ENCODE measurements at regions not wholly inside any gene's neighbourhood (a gene's known extent, or its start where the extent isn't known, plus 50 kb on each side); places are given as distances from the start of the nearest gene placed in this dataset.

- no peak for TF ChIP-seq FOS (IDR thresholded peaks at IDR 0.05; ENCODE audit: low read depth, low read length)
- TF ChIP-seq POLR2A (IDR thresholded peaks at IDR 0.05; ENCODE audit: low read depth, low read length) = no peak
- no peak for TF ChIP-seq USF2 (IDR thresholded peaks at IDR 0.05; ENCODE audit: low read depth, low read length)
- TF ChIP-seq RAD21 (IDR thresholded peaks at IDR 0.05; ENCODE audit: low read length) = no peak
- TF ChIP-seq CHD1 (IDR thresholded peaks at IDR 0.05; ENCODE audit: low read depth, low read length) = no peak
- no peak for TF ChIP-seq MAFK (IDR thresholded peaks at IDR 0.05; ENCODE audit: low read depth, low read length)
- no peak for TF ChIP-seq MXI1 (IDR thresholded peaks at IDR 0.05; ENCODE audit: borderline replicate concordance, low read depth, low read length)
- no peak for TF ChIP-seq BHLHE40 (IDR thresholded peaks at IDR 0.05; ENCODE audit: low read depth, low read length)
- no peak for TF ChIP-seq MAZ (IDR thresholded peaks at IDR 0.05; ENCODE audit: borderline replicate concordance, low read depth, low read length)
- no peak for TF ChIP-seq CEBPB (IDR thresholded peaks at IDR 0.05; ENCODE audit: low read depth, low read length)
- TF ChIP-seq ELK1 (IDR thresholded peaks at IDR 0.05; ENCODE audit: borderline replicate concordance, low read depth, low read length) = no peak
- no peak for TF ChIP-seq NFE2L2 (IDR thresholded peaks at IDR 0.05; ENCODE audit: low read depth, low read length)
- TF ChIP-seq RFX5 (IDR thresholded peaks at IDR 0.05; ENCODE audit: low read depth, low read length) = no peak
- TF ChIP-seq CTCF (conservative IDR thresholded peaks at IDR 0.05; ENCODE audit: low read depth, low read length) = no peak
- TF ChIP-seq SMC3 (IDR thresholded peaks at IDR 0.05; ENCODE audit: low read depth, low read length) = no peak
- no peak for TF ChIP-seq RCOR1 (IDR thresholded peaks at IDR 0.05; ENCODE audit: insufficient replicate concordance, low read length)
- BruUV-seq (replicated peaks) = no TSS peak
- no peak overlapping the region for H2BK20ac ChIP-seq (ENCODE audit: low read depth, low read length)
- DNase-seq (no peak), ATAC-seq (ENCODE audit: low read depth) (no peak)
- H2AK9ac ChIP-seq (replicated peaks; ENCODE audit: low read depth, low read length, poor library complexity) = no peak overlapping the region
- no peak overlapping the region for H3K4ac ChIP-seq (ENCODE audit: low read depth, low read length)
- no peak overlapping the region for H2AFZ ChIP-seq (replicated peaks; ENCODE audit: low read length, poor library complexity)
- no peak overlapping the region for H3K4me3 ChIP-seq (ENCODE audit: insufficient read depth, low read depth, low read length)
- no peak overlapping the region for H2BK15ac ChIP-seq (ENCODE audit: low read depth, low read length)
- ChIA-PET CTCF (no interaction called here), POLR2A (ENCODE audit: unreplicated experiment) (no interaction called here)
- in situ Hi-C loops (cut with MboI; ENCODE audit: low sequenced_read_pairs) = no loop called here
- dilution Hi-C loops (cut with HindIII; ENCODE audit: low sequenced_read_pairs, unreplicated experiment) = no loop called here
- no peak overlapping the region for H4K91ac ChIP-seq (ENCODE audit: insufficient read depth, low read depth, low read length)
- H4K8ac ChIP-seq (ENCODE audit: low read depth in 2 of 2, low read length in 2 of 2) = no peak overlapping the region
- no peak overlapping the region for H3K27ac ChIP-seq (ENCODE audit: insufficient read depth, low read length)
- no CpG with 5 or more reads among the region's 8 CpGs for WGBS, 2 experiments (ENCODE audit: extremely low coverage in 2 of 2, insufficient read length in 1 of 2)
- peaks cover 16% of the 10 kb centered on the region; the same call in 1 of the 2 replicates for H3K9me3 ChIP-seq (ENCODE audit: control insufficient read depth, insufficient read depth, low read length)
- H3K4me1 ChIP-seq (ENCODE audit: control insufficient read depth, insufficient read depth, low read length) = no peaks in the 10 kb centered on the region
- no peaks in the 10 kb centered on the region for H3K27me3 ChIP-seq (ENCODE audit: control insufficient read depth, insufficient read depth, low read length)
- H3K4me2 ChIP-seq (ENCODE audit: low read depth, low read length) = no peak overlapping the region
- H3K23ac ChIP-seq (ENCODE audit: low read depth, low read length) = no peak overlapping the region
- H2BK120ac ChIP-seq (ENCODE audit: low read depth, low read length) = no peak overlapping the region
- intact Hi-C loops (cut with micrococcal nuclease) = no loop called here
- no peak overlapping the region for H2AK5ac ChIP-seq (ENCODE audit: low read depth, low read length)
- H3K9ac ChIP-seq (ENCODE audit: low read depth, low read length) = no peak overlapping the region
- H3K9me1 ChIP-seq (ENCODE audit: insufficient read depth, low read length) = no peaks in the 10 kb centered on the region
- no peak overlapping the region for H2BK5ac ChIP-seq (ENCODE audit: low read depth, low read length, poor library complexity, severe bottlenecking)
- no peak overlapping the region for H3K14ac ChIP-seq (replicated peaks; ENCODE audit: low read depth, low read length)
- H3K79me1 ChIP-seq (ENCODE audit: low read depth in 1 of 2, low read length in 2 of 2) = no peaks in the 10 kb centered on the region
- no peak overlapping the region for H3K56ac ChIP-seq (ENCODE audit: extremely low read depth, insufficient read depth, low read length)
- H3K18ac ChIP-seq (ENCODE audit: low read depth, low read length) = no peak overlapping the region
- no peaks in the 10 kb centered on the region for H4K20me1 ChIP-seq (ENCODE audit: insufficient read depth, low read length)
- no peak overlapping the region for H4K5ac ChIP-seq (ENCODE audit: low read depth, low read length)
- no peaks in the 10 kb centered on the region for H3K36me3 ChIP-seq (ENCODE audit: control insufficient read depth, insufficient read depth, low read length)
These were observed 931.4 kb downstream of the QKI start for GRCh38 chr6:164345806-164346496.

Measured in IMR-90 (cell line).